Smooth muscle cell (in vitro differentiated cells): ENCODE measurements at regions not wholly inside any gene's neighbourhood (a gene's known extent, or its start where the extent isn't known, plus 50 kb on each side); places are given as distances from the start of the nearest gene placed in this dataset.

Experiments
- DNase-seq: peaks from one replicate; lab custom pipeline; 2025; ENCODE audit not compliant: unreplicated experiment; lab: John Stamatoyannopoulos, UW
- H2AFZ ChIP-seq: fragments of 200-600 bp; sonication (generic); 2 replicates; pipeline ENCODE4 v1.6.0; 2016; ENCODE audit warnings: antibody characterized with exemption, low read depth, mild to moderate bottlenecking
- H3F3A ChIP-seq: fragments of 200-600 bp; sonication (generic); 2 replicates; pipeline ENCODE4 v1.6.0; 2017; ENCODE audit warnings: antibody characterized with exemption, low read depth
- H3K27ac ChIP-seq: fragments of 200-600 bp; sonication (generic); 2 replicates; pipeline ENCODE4 v1.5.1; 2016; ENCODE audit warnings: low read depth, mild to moderate bottlenecking
- H3K27me3 ChIP-seq: fragments of 200-600 bp; sonication (generic); 2 replicates; pipeline ENCODE4 v1.6.1; 2016; ENCODE audit warnings: low read depth, mild to moderate bottlenecking
- H3K36me3 ChIP-seq: fragments of 200-600 bp; sonication (generic); 2 replicates; pipeline ENCODE4 v1.5.1; 2016; ENCODE audit warnings: low read depth
- H3K4me1 ChIP-seq: fragments of 200-600 bp; sonication (generic); 2 replicates; pipeline ENCODE4 v1.5.1; 2016; ENCODE audit warnings: low read depth
- H3K4me2 ChIP-seq: fragments of 200-600 bp; sonication (generic); 2 replicates; pipeline ENCODE4 v1.6.0; 2016; ENCODE audit warnings: mild to moderate bottlenecking
- H3K4me3 ChIP-seq: fragments of 200-600 bp; sonication (generic); 2 replicates; pipeline ENCODE4 v1.5.1; 2016; ENCODE audit warnings: mild to moderate bottlenecking
- H3K79me2 ChIP-seq: fragments of 200-600 bp; sonication (generic); 2 replicates; pipeline ENCODE4 v1.6.0; 2016; ENCODE audit warnings: low read depth, mild to moderate bottlenecking
- H3K9ac ChIP-seq: fragments of 200-600 bp; sonication (generic); 2 replicates; pipeline ENCODE4 v1.6.0; 2016; ENCODE audit warnings: low read depth
- H3K9me3 ChIP-seq: fragments of 200-600 bp; sonication (generic); replicated peaks from 2 replicates; pipeline ENCODE4 v1.5.1; 2016; ENCODE audit warnings: low read depth
- H4K20me1 ChIP-seq: fragments of 200-600 bp; sonication (generic); 2 replicates; pipeline ENCODE4 v1.6.0; 2016; ENCODE audit warnings: low read depth
- CTCF ChIP-seq: fragments of 200-600 bp; sonication (generic); IDR thresholded peaks from 2 replicates; pipeline ENCODE4 v1.5.1; 2017; ENCODE audit warnings: borderline replicate concordance, mild to moderate bottlenecking, antibody characterized with exemption; ENCODE audit not compliant: insufficient read depth, poor library complexity, severe bottlenecking
- WGBS: methylation state at CpG from one replicate; pipeline ENCODE4 v1.1.7; 2016; ENCODE audit warnings: low lambda C conversion rate; 5-methylcytosine and 5-hydroxymethylcytosine counted together

GRCh38 chr17:51385208-51385607, 124.9 kb downstream of the UTP18 start:
- no peak for TF ChIP-seq CTCF
- no peak for DNase-seq
- no peak overlapping the region for H3K27ac ChIP-seq
- no peaks in the 10 kb centered on the region for H3K4me1 ChIP-seq
- H3K36me3 ChIP-seq, result no peaks in the 10 kb centered on the region
- no peaks in the 10 kb centered on the region for H3K27me3 ChIP-seq
- WGBS, result 94% methylated on average over 15 of the region's 20 CpGs
- H3K4me3 ChIP-seq, result no peak overlapping the region
- no peak overlapping the region for H2AFZ ChIP-seq
- H3K9ac ChIP-seq, result no peak overlapping the region
- H3F3A ChIP-seq, result no peaks in the 10 kb centered on the region
- H4K20me1 ChIP-seq, result no peaks in the 10 kb centered on the region
- H3K9me3 ChIP-seq, result no peaks in the 10 kb centered on the region
- H3K79me2 ChIP-seq, result no peaks in the 10 kb centered on the region
- no peak overlapping the region for H3K4me2 ChIP-seq

GRCh38 chr17:51387582-51387981, 127.2 kb downstream of the UTP18 start:
- H3K36me3 ChIP-seq, result no peaks in the 10 kb centered on the region
- H3K9ac ChIP-seq, result no peak overlapping the region
- no peaks in the 10 kb centered on the region for H3K27me3 ChIP-seq
- no peaks in the 10 kb centered on the region for H3K9me3 ChIP-seq
- DNase-seq, result no peak
- no peaks in the 10 kb centered on the region for H4K20me1 ChIP-seq
- TF ChIP-seq CTCF, result no peak
- H3K4me3 ChIP-seq, result no peak overlapping the region
- H3K27ac ChIP-seq, result no peak overlapping the region
- no peak overlapping the region for H3K4me2 ChIP-seq
- no peaks in the 10 kb centered on the region for H3K4me1 ChIP-seq
- H3F3A ChIP-seq, result no peaks in the 10 kb centered on the region
- no peak overlapping the region for H2AFZ ChIP-seq
- no peaks in the 10 kb centered on the region for H3K79me2 ChIP-seq
- 87% methylated on average over 4 of the region's 4 CpGs for WGBS

GRCh38 chr17:51387986-51388385, 127.6 kb downstream of the UTP18 start:
- DNase-seq, result no peak
- H3K4me1 ChIP-seq, result no peaks in the 10 kb centered on the region
- H3K79me2 ChIP-seq, result no peaks in the 10 kb centered on the region
- no peaks in the 10 kb centered on the region for H3F3A ChIP-seq
- H4K20me1 ChIP-seq, result no peaks in the 10 kb centered on the region
- TF ChIP-seq CTCF, result no peak
- no peak overlapping the region for H3K27ac ChIP-seq
- 97% methylated on average over 2 of the region's 2 CpGs for WGBS
- no peak overlapping the region for H2AFZ ChIP-seq
- H3K4me2 ChIP-seq, result no peak overlapping the region
- no peak overlapping the region for H3K4me3 ChIP-seq
- H3K27me3 ChIP-seq, result no peaks in the 10 kb centered on the region
- no peaks in the 10 kb centered on the region for H3K9me3 ChIP-seq
- no peaks in the 10 kb centered on the region for H3K36me3 ChIP-seq
- H3K9ac ChIP-seq, result no peak overlapping the region

GRCh38 chr17:51389875-51390274, 129.5 kb downstream of the UTP18 start:
- Histone ChIP-seq H3K4me3 (no peak overlapping the region), H3K27ac (no peak overlapping the region), H3K36me3 (no peaks in the 10 kb centered on the region), H3K79me2 (no peaks in the 10 kb centered on the region), H2AFZ (no peak overlapping the region), H4K20me1 (no peaks in the 10 kb centered on the region), H3K4me2 (no peak overlapping the region), H3K27me3 (no peaks in the 10 kb centered on the region), H3K4me1 (no peaks in the 10 kb centered on the region), H3K9me3 (no peaks in the 10 kb centered on the region), H3K9ac (no peak overlapping the region), H3F3A (no peaks in the 10 kb centered on the region)
- 86% methylated on average over 1 of the region's 1 CpG for WGBS
- no peak for TF ChIP-seq CTCF
- no peak for DNase-seq
